ENCODE measurements at regions not wholly inside any gene's neighbourhood (a gene's known extent, or its start where the extent isn't known, plus 50 kb on each side); places are given as distances from the start of the nearest gene placed in this dataset.
"Not testable (repeated sequence)": the region's sequence is repeated elsewhere in the genome, so short reads cannot be mapped to it uniquely, and the experiment has no call there.

DNA sequence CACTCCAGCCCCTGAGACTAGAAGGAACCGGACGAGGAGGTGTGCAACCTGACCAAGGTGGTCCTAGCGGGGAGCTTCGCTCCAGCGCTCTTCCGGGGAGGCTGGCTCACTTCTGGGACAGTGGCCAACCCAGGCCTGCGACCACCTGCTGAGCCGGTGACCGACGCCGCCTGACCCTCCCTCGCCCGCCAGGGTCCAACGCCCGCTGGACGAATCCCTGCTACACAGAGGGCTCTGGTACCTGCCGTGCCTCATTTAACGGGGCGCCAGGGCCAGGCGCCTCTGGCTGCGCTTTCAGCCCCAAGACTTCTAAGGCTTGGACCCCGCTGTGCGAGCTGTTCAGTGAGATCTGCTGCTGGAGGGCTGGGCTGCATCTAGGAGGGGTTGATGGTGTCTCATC is 99.5 kb upstream of the KCNJ18 start:
- intact Hi-C loops (cut with DNase I), result no loop called here

DNA sequence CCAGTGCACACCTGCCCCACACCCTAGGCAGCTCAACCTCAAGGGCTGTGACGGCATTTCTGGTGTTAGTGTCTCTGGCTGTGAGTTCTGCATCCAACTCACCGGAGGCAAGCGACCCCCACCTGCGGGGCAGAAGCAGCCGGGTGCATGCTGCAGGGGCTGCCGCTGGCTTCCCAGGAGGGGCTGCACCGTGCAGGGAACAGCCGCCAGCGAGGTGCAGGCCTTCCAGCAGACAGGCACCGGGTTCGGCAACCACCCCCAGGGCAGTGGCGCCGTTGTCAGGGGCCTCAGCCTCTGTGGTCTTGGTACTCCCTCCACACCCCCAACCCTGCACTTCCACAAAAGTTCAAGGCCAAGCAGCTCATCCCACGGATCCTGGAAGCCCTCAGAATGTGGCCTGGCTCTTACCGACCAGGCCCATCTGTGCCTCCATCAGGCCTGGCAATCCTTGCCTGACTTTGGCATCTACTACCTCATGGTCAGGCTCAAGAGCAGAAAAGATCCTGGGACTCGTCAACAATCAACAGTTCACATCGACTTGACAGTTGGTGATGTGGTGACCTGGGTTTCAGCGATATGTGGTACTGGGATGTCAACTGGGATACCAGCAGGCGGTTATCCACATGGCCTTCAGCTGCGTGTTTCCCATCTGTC is 98.7 kb upstream of the KCNJ18 start:
- intact Hi-C loops (cut with DNase I); H3K36me3 ChIP-seq; H3K4me1 ChIP-seq (ENCODE audit: insufficient read depth); H3K27me3 ChIP-seq; DNase-seq; H3K27ac ChIP-seq; H3K9me3 ChIP-seq; H3K4me3 ChIP-seq: not testable (repeated sequence)
- 83 to 87% (median 87%) methylated on average over 18 to 20 of the region's 20 CpGs for WGBS, 3 donors

More for the DNA sequence above, 99.5 kb upstream of the KCNJ18 start:
- Histone ChIP-seq H3K4me3 (no peak overlapping the region), H3K36me3 (no peaks in the 10 kb centered on the region), H3K27me3 (no peaks in the 10 kb centered on the region), H3K4me1 (ENCODE audit: insufficient read depth) (no peaks in the 10 kb centered on the region), H3K9me3 (no peaks in the 10 kb centered on the region), H3K27ac (no peak overlapping the region)
- no peak for DNase-seq
- TF ChIP-seq POLR2A (IDR thresholded peaks at IDR 0.05), result no peak
- TF ChIP-seq, protein P1, sequence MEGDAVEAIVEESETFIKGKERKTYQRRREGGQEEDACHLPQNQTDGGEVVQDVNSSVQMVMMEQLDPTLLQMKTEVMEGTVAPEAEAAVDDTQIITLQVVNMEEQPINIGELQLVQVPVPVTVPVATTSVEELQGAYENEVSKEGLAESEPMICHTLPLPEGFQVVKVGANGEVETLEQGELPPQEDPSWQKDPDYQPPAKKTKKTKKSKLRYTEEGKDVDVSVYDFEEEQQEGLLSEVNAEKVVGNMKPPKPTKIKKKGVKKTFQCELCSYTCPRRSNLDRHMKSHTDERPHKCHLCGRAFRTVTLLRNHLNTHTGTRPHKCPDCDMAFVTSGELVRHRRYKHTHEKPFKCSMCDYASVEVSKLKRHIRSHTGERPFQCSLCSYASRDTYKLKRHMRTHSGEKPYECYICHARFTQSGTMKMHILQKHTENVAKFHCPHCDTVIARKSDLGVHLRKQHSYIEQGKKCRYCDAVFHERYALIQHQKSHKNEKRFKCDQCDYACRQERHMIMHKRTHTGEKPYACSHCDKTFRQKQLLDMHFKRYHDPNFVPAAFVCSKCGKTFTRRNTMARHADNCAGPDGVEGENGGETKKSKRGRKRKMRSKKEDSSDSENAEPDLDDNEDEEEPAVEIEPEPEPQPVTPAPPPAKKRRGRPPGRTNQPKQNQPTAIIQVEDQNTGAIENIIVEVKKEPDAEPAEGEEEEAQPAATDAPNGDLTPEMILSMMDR (IDR thresholded peaks at IDR 0.05), result no peak
- WGBS, 3 donors, result 94 to 95% (median 95%) methylated on average over 23 of the region's 23 CpGs

DNA sequence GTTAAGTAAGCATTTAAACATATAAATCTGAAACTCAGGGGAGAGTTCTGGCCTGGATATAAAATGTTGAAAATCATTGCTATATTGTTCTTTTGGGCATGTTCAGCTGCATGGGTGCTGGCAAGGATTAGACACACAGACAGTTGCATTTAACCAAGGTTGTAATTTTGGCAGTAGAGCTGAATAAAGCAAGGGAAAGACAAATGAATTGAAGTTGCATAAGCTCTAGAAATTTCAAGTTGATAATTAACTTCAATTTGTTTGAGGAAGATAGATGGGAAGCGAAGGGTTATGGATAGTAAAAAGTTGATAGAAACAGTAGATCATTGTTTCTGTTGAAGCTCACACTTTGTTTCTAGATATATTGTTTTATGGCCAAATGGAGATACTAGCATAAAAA is 97.2 kb upstream of the KCNJ18 start:
- Histone ChIP-seq H3K27me3 (no peaks in the 10 kb centered on the region), H3K36me3 (no peaks in the 10 kb centered on the region), H3K27ac (no peak overlapping the region), H3K4me1 (ENCODE audit: insufficient read depth) (no peaks in the 10 kb centered on the region), H3K4me3 (no peak overlapping the region), H3K9me3 (no peaks in the 10 kb centered on the region)
- intact Hi-C loops (cut with DNase I), result no loop called here
- 69 to 78% (median 72%) methylated on average over 1 of the region's 1 CpG for WGBS, 3 donors
- no peak for TF ChIP-seq EP300 (IDR thresholded peaks at IDR 0.05)
- no peak for TF ChIP-seq POLR2A (IDR thresholded peaks at IDR 0.05)
- TF ChIP-seq, protein P1 (IDR thresholded peaks at IDR 0.05), result no peak
- DNase-seq, result no peak

DNA sequence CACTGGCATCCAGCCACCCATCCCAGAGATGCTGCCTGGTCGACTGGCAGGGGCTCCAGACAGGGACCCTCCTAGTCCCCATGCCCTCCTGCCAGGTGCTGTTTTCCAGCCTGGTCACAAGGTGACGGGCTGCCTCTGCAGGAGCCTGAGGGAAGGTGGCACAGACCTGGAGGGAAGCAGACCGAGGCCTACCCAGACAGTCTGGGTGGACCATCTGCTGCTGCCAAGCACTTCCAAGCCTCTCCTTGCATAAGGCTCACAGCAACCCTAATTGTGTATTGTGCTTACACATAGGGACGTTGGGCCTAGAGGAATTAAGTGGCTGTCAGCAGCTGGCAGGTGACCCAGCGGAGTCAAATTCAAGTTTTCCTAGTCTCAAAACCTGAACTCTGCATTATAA is 90.1 kb upstream of the KCNJ18 start:
- no peak for DNase-seq
- Histone ChIP-seq H3K4me1 (ENCODE audit: insufficient read depth) (no peaks in the 10 kb centered on the region), H3K36me3 (no peaks in the 10 kb centered on the region), H3K4me3 (no peak overlapping the region), H3K27me3 (no peaks in the 10 kb centered on the region), H3K9me3 (no peaks in the 10 kb centered on the region), H3K27ac (no peak overlapping the region)
- intact Hi-C loops (cut with DNase I), result no loop called here
- 62 to 71% (median 63%) methylated on average over 5 of the region's 5 CpGs for WGBS, 3 donors
- TF ChIP-seq EP300 (IDR thresholded peaks at IDR 0.05) (no peak), POLR2A (IDR thresholded peaks at IDR 0.05) (no peak)
- TF ChIP-seq, protein P1 (IDR thresholded peaks at IDR 0.05), result no peak

DNA sequence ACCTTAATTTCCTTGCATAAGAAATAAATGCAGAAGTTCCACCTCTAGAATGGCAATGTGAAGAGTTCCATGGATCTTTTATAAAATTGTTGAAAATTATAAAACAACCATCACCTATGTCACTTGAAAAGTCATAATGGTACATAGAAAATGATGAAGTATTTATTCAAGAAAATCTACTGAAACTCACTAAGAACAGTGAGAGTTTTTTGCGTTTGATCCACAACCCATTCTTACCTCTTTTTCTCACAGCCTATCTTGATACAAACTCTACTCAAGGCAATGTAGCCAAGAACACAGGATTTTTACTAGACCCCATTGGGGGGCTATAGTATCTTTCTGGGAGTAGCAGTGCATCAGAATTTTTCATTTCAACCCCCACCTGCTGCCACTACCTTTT is 89.0 kb upstream of the KCNJ18 start:
- H3K9me3 ChIP-seq; DNase-seq; H3K27me3 ChIP-seq; H3K27ac ChIP-seq; intact Hi-C loops (cut with DNase I); H3K4me1 ChIP-seq (ENCODE audit: insufficient read depth); H3K36me3 ChIP-seq; H3K4me3 ChIP-seq: not testable (repeated sequence)
- 82 to 90% (median 89%) methylated on average over 1 of the region's 1 CpG for WGBS, 3 donors

DNA sequence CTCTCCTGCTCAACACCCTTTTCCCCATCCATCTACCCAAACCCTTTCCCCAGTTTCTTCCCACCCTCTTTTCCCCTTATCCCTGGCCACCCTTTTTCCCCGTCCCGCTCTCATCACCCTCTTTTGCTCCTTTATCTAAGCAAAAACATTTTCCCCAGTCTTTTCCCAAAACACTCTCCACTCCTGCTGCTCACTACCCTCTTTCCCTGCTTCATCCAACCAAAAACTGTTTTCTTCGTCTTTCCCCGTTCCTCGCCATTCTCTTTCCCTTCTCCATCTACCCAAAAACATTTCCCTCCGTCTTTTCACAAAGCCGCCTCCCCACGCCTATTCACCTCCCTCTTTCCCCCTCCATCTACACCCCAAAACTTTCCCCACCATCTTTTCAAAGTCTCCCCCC is 80.9 kb upstream of the KCNJ18 start:
- H3K36me3 ChIP-seq; H3K4me3 ChIP-seq; intact Hi-C loops (cut with DNase I); H3K27me3 ChIP-seq; H3K27ac ChIP-seq; H3K4me1 ChIP-seq (ENCODE audit: insufficient read depth); H3K9me3 ChIP-seq; DNase-seq: not testable (repeated sequence)
- 88 to 91% (median 90%) methylated on average over 8 of the region's 8 CpGs for WGBS, 3 donors

DNA sequence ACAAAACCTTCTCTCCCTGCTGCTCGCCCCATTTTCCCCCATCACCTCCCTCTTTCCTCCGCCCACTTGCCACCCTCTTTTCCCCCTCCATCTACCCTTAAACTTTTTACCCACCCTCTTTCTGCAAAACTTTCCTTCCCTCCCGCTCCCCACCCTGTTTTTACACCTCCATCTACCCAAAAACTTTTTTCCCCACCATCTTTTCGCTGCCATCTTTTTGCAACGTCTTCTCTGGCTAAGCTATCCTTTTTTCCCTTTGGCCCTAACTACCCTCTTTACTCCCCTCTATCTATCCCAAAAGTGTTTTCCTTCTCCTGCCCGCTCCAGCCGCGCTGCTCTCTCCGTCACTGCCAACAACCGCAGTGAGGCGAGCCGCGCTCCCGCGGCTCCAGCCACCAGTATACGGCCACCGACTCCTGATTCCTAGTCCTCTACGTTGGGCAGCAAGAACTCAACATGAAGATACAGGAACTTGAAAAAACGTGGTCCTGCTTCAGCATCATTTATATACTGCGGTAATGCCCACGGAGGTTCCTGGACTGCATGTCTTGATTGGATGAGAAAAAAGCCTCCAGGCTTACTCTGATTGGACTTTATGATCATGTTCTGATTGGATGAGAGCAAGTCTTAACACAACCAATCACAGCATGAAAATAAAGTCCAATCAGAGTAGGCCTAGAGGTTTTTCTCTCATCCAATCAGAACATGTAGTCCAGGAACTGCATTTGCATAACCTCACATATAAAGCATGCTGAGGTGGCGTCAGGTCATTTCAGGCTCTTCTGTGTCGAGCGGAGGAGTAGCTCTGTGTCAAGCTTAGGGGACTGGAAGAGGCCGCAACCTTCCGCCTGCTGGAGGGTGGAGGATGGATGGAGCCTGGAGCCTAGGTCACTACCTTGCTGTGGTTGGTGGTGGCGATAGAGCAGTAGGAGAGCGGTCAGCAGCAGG is 79.9 kb upstream of the KCNJ18 start:
- H3K27me3 ChIP-seq; intact Hi-C loops (cut with DNase I); H3K36me3 ChIP-seq; H3K4me1 ChIP-seq (ENCODE audit: insufficient read depth); DNase-seq; H3K4me3 ChIP-seq; H3K9me3 ChIP-seq; H3K27ac ChIP-seq: not testable (repeated sequence)
- 81 to 83% (median 82%) methylated on average over 28 of the region's 28 CpGs for WGBS, 3 donors

Data from ovary (tissue), 7 donors.